HCT116 (cell line): ENCODE measurements at regions not wholly inside any gene's neighbourhood (a gene's known extent, or its start where the extent isn't known, plus 50 kb on each side); places are given as distances from the start of the nearest gene placed in this dataset.

Experiments used
- ATAC-seq: fragments of 200-7000 bp; cut with Tn5 transposase; 2 replicates; pipeline ENCODE4 v1.9.1; 2020; ENCODE audit warnings: mild to moderate bottlenecking, moderate library complexity
- BruUV-seq: library from RNA; stranded (reverse); fragments of 400-500 nt; replicated peaks from 2 replicates; lab custom pipeline; 2021; lab: Mats Ljungman, UMichigan
- CTCF ChIA-PET: fragments of 300-600 bp; sonication (Branson Sonifier 250); formaldehyde crosslinking; loops from one replicate; lab custom pipeline; 2021; ENCODE audit warnings: antibody characterized with exemption; lab: Charles Lee
- POLR2A ChIA-PET: fragments of 300-600, 350-600 bp; sonication (Branson Sonifier 250); formaldehyde crosslinking; loops from one replicate; lab custom pipeline; 2021; ENCODE audit warnings: antibody characterized with exemption; lab: Charles Lee
- RAD21 ChIA-PET, 2 experiments: fragments of 300-600 bp; sonication (Branson Sonifier 250); formaldehyde crosslinking; loops; one replicate each; lab custom pipeline; 2023; ENCODE audit warnings: low total read pairs in 2 of 2; ENCODE audit not compliant: uncharacterized antibody in 2 of 2, unreplicated experiment in 2 of 2, low non-redundant PET in 1 of 2; lab: Charles Lee
- DNase-seq: peaks from one replicate; pipeline ENCODE4 v3.0.0-alpha.2; 2010; ENCODE audit warnings: low read depth, low spot score
- H2AFZ ChIP-seq: fragments of 200-600 bp; shearing (Covaris generic), sonication (generic); 2 replicates; pipeline ENCODE4 v1.6.1; 2017; ENCODE audit warnings: low read depth, mixed run types, mixed read lengths, antibody characterized with exemption, low read length; ENCODE audit not compliant: poor library complexity, severe bottlenecking
- H3K27ac ChIP-seq: 2 replicates; pipeline ENCODE4 v1.5.1; 2012; ENCODE audit warnings: low read depth, low read length
- H3K27me3 ChIP-seq: fragments of 200-600 bp; sonication (generic); 2 replicates; pipeline ENCODE4 v1.6.1; 2016; ENCODE audit warnings: mixed run types, low read length, mixed read lengths; ENCODE audit not compliant: insufficient read depth
- H3K36me3 ChIP-seq, 2 experiments: fragments of 200-500 bp in 1 of 2; fragments of 200-600 bp in 1 of 2; sonication (Bioruptor generic) in 1 of 2; sonication (generic) in 1 of 2; 2 replicates each; pipeline versions ENCODE4 v1.5.1 to v1.6.1; 2014 to 2016; ENCODE audit warnings: low read length in 2 of 2, inconsistent platforms in 1 of 2, mixed read lengths in 1 of 2, mixed run types in 1 of 2; ENCODE audit not compliant: insufficient read depth in 2 of 2, control insufficient read depth in 1 of 2
- H3K4me1 ChIP-seq, 2 experiments: fragments of 200-600 bp in 1 of 2; sonication (generic) in 1 of 2; 2 replicates each; pipeline versions ENCODE4 v1.5.1 to v1.6.1; 2012 to 2017; ENCODE audit warnings: low read length in 2 of 2, inconsistent platforms in 1 of 2, mild to moderate bottlenecking in 1 of 2, mixed read lengths in 1 of 2, mixed run types in 1 of 2, moderate library complexity in 1 of 2; ENCODE audit not compliant: insufficient read depth in 2 of 2, control insufficient read depth in 1 of 2
- H3K4me2 ChIP-seq: fragments of 200-600 bp; sonication (generic); 2 replicates; pipeline ENCODE4 v1.6.1; 2017; ENCODE audit warnings: mixed run types, low read length, mixed read lengths
- H3K4me3 ChIP-seq, 2 experiments: fragments of 200-600 bp in 1 of 2; sonication (generic) in 1 of 2; replicated peaks in 1 of 2; 2 replicates each; pipeline ENCODE4 v1.5.1; 2011 to 2016; ENCODE audit warnings: low read length in 2 of 2, control low read depth in 1 of 2, low read depth in 1 of 2, mild to moderate bottlenecking in 1 of 2, mixed read lengths in 1 of 2, mixed run types in 1 of 2
- H3K79me2 ChIP-seq: fragments of 200-600 bp; sonication (generic); 2 replicates; pipeline ENCODE4 v1.6.1; 2017; ENCODE audit warnings: mild to moderate bottlenecking, mixed run types, low read length, moderate library complexity, mixed read lengths; ENCODE audit not compliant: insufficient read depth
- H3K9ac ChIP-seq: fragments of 200-600 bp; sonication (generic); 2 replicates; pipeline ENCODE4 v1.6.1; 2016; ENCODE audit warnings: low read length, mixed read lengths
- H3K9me2 ChIP-seq: fragments of 200-600 bp; sonication (generic), shearing (Covaris generic); 2 replicates; pipeline ENCODE4 v1.6.1; 2017; ENCODE audit warnings: mixed run types, mild to moderate bottlenecking, moderate library complexity; ENCODE audit not compliant: insufficient read depth
- H3K9me3 ChIP-seq, 2 experiments: fragments of 200-500 bp in 1 of 2; fragments of 200-600 bp in 1 of 2; sonication (Bioruptor generic) in 1 of 2; sonication (generic) in 1 of 2; 2 replicates each; pipeline ENCODE4 v1.6.1; 2014 to 2017; ENCODE audit warnings: low read length in 2 of 2, mixed read lengths in 2 of 2, inconsistent platforms in 1 of 2, low read depth in 1 of 2, mild to moderate bottlenecking in 1 of 2, mixed run types in 1 of 2, moderate library complexity in 1 of 2; ENCODE audit not compliant: control insufficient read depth in 1 of 2, insufficient read depth in 1 of 2
- H4K20me1 ChIP-seq: fragments of 200-600 bp; sonication (generic), shearing (Covaris generic); 2 replicates; pipeline ENCODE4 v1.6.1; 2017; ENCODE audit warnings: mixed run types, mild to moderate bottlenecking, moderate library complexity; ENCODE audit not compliant: insufficient read depth
- ATF3 ChIP-seq: IDR thresholded peaks from 2 replicates; pipeline ENCODE4 v1.6.1; 2012
- CBX3 ChIP-seq: IDR thresholded peaks from 2 replicates; pipeline ENCODE4 v1.6.1; 2012; ENCODE audit warnings: low read depth
- CEBPB ChIP-seq: IDR thresholded peaks from 2 replicates; pipeline ENCODE4 v1.6.1; 2012; ENCODE audit warnings: low read depth
- ELF1 ChIP-seq: IDR thresholded peaks from 2 replicates; pipeline ENCODE4 v1.6.1; 2012; ENCODE audit warnings: low read depth, borderline replicate concordance
- EZH2 ChIP-seq: fragments of 200-600 bp; sonication (generic); IDR thresholded peaks from 2 replicates; pipeline ENCODE4 v1.6.1; 2017; ENCODE audit warnings: antibody characterized with exemption, mixed run types
- EZH2phosphoT487 ChIP-seq: fragments of 200-600 bp; IDR thresholded peaks from 2 replicates; pipeline ENCODE4 v1.6.1; 2018; ENCODE audit warnings: antibody characterized with exemption, borderline replicate concordance
- JUND ChIP-seq: IDR thresholded peaks from 2 replicates; pipeline ENCODE4 v1.6.1; 2012
- MAX ChIP-seq: IDR thresholded peaks from 2 replicates; pipeline ENCODE4 v1.6.1; 2012
- POLR2A ChIP-seq: IDR thresholded peaks from 2 replicates; pipeline ENCODE4 v1.7.0; 2011; ENCODE audit warnings: borderline replicate concordance; ENCODE audit not compliant: insufficient read depth, insufficient read length; ENCODE audit errors: extremely low read depth
- POLR2AphosphoS5 ChIP-seq: IDR thresholded peaks from 2 replicates; pipeline ENCODE4 v1.6.1; 2011; ENCODE audit warnings: mild to moderate bottlenecking, low read depth, low read length, moderate library complexity
- RAD21 ChIP-seq: IDR thresholded peaks from 2 replicates; pipeline ENCODE4 v1.6.1; 2012; ENCODE audit warnings: low read depth, mild to moderate bottlenecking
- REST ChIP-seq: IDR thresholded peaks from 2 replicates; pipeline ENCODE4 v1.6.1; 2012; ENCODE audit warnings: low read depth
- SIN3A ChIP-seq: IDR thresholded peaks from 2 replicates; pipeline ENCODE4 v1.6.1; 2012; ENCODE audit warnings: low read depth
- SRF ChIP-seq: IDR thresholded peaks from 2 replicates; pipeline ENCODE4 v1.6.1; 2012; ENCODE audit warnings: low read depth
- TCF7L2 ChIP-seq: IDR thresholded peaks from 2 replicates; pipeline ENCODE4 v1.7.0; 2011; ENCODE audit warnings: borderline replicate concordance, inconsistent platforms; ENCODE audit not compliant: insufficient read depth, insufficient read length; ENCODE audit errors: extremely low read depth
- YY1 ChIP-seq: IDR thresholded peaks from 2 replicates; pipeline ENCODE4 v1.6.1; 2011; ENCODE audit warnings: low read length, low read depth, moderate library complexity, mild to moderate bottlenecking; ENCODE audit not compliant: insufficient replicate concordance; ENCODE audit errors: extremely low read depth
- ZFX ChIP-seq: fragments of 450-650 bp; IDR thresholded peaks from 2 replicates; pipeline ENCODE4 v1.6.1; 2017
- ZNF274 ChIP-seq: fragments of 200-500 bp; sonication (Bioruptor generic); IDR thresholded peaks from 2 replicates; pipeline ENCODE4 v1.6.1; 2014; ENCODE audit warnings: mild to moderate bottlenecking, low read depth, low read length, inconsistent platforms
- intact Hi-C: fragments of 100-400 bp; cut with micrococcal nuclease; formaldehyde crosslinking; loops from 2 replicates; pipeline ENCODE4 v1.10.0; 2022

GRCh38 chr3:194247350-194247740, 103.8 kb downstream of the CPN2 start (continued):
- TF ChIP-seq MAX = no peak

- ATAC-seq = no peak
- Histone ChIP-seq H3K4me3 (no peak overlapping the region), H4K20me1 (no peaks in the 10 kb centered on the region), H2AFZ (no peak overlapping the region), H3K9ac (no peak overlapping the region), H3K9me3 (no peaks in the 10 kb centered on the region), H3K4me2 (no peak overlapping the region), H3K4me1 (peaks cover 5 to 10% of the 10 kb centered on the region in 2 experiments; a peak in 3 of 4 replicates), H3K27me3 (no peaks in the 10 kb centered on the region), H3K9me2 (no peaks in the 10 kb centered on the region)
- intact Hi-C loops = no loop called here
- TF ChIP-seq MAX (no peak), POLR2A (no peak), CBX3 (no peak), ATF3 (no peak), YY1 (no peak), EZH2 (no peak), SIN3A (no peak), SRF (no peak), ZFX (no peak), ZNF274 (no peak), RAD21 (no peak), JUND (no peak), REST (no peak), EZH2phosphoT487 (no peak), ELF1 (no peak), CEBPB (no peak), TCF7L2 (no peak), POLR2AphosphoS5 (no peak)
- TF ChIP-seq, all 23 proteins: peak for 0
- POLR2A ChIA-PET = no interaction called here
- no TSS peak for BruUV-seq
- DNase-seq = no peak
- Histone ChIP-seq H3K79me2 (no peaks in the 10 kb centered on the region), H3K27ac (no peak overlapping the region), H3K36me3 (no peaks in the 10 kb centered on the region)
- CTCF ChIA-PET = no interaction called here
- RAD21 ChIA-PET = no interaction called here
Measured at GRCh38 chr3:194249323-194250097, 101.6 kb downstream of the CPN2 start.
